Activated naive CD8-positive, alpha-beta T cell treated with anti-CD3 and anti-CD28 coated beads, Interleukin-2, amount 50 U/mL, for 24 hours (primary cell): ENCODE measurements at regions not wholly inside any gene's neighbourhood (a gene's known extent, or its start where the extent isn't known, plus 50 kb on each side); places are given as distances from the start of the nearest gene placed in this dataset.
"Not testable (repeated sequence)": the region's sequence is repeated elsewhere in the genome, so short reads cannot be mapped to it uniquely, and the experiment has no call there.

Experiments used
- ATAC-seq: fragments of 150-1000 bp; cut with Tn5 transposase; one replicate; pipeline ENCODE4 v1.10.0; 2021
- DNase-seq: peaks from one replicate; pipeline ENCODE4 v3.0.0; 2021
- H3K27ac Mint-ChIP-seq: one replicate; pipeline ENCODE4 v1.8.0; 2021; ENCODE audit warnings: mild to moderate bottlenecking, mixed read lengths
- H3K27me3 Mint-ChIP-seq: one replicate; pipeline ENCODE4 v1.8.0; 2021; ENCODE audit warnings: mixed read lengths
- H3K36me3 Mint-ChIP-seq: one replicate; pipeline ENCODE4 v1.8.0; 2021; ENCODE audit warnings: low read depth, mixed read lengths
- H3K4me1 Mint-ChIP-seq: one replicate; pipeline ENCODE4 v1.8.0; 2021; ENCODE audit warnings: mixed read lengths
- H3K4me3 Mint-ChIP-seq: one replicate; pipeline ENCODE4 v1.8.0; 2021; ENCODE audit warnings: mild to moderate bottlenecking, moderate library complexity, mixed read lengths
- H3K9me3 Mint-ChIP-seq: one replicate; pipeline ENCODE4 v1.8.0; 2021; ENCODE audit warnings: mixed read lengths

GRCh38 chr1:219071209-219071608 lies 102.5 kb upstream of the LYPLAL1 start:
- H3K4me1 Mint-ChIP-seq, result peaks cover 14% of the 10 kb centered on the region
- H3K27me3 Mint-ChIP-seq, result no peaks in the 10 kb centered on the region
- no peak overlapping the region for H3K4me3 Mint-ChIP-seq
- H3K27ac Mint-ChIP-seq, result no peak overlapping the region
- no peaks in the 10 kb centered on the region for H3K36me3 Mint-ChIP-seq
- H3K9me3 Mint-ChIP-seq, result peaks cover 15% of the 10 kb centered on the region
- DNase-seq (no peak), ATAC-seq (no peak)

- Mint-ChIP-seq H3K4me3 (no peak overlapping the region), H3K27ac (no peak overlapping the region)
- no peak for ATAC-seq
These were observed 101.3 kb upstream of the LYPLAL1 start for GRCh38 chr1:219072329-219072728.

GRCh38 chr1:219074084-219074728 lies 99.5 kb upstream of the LYPLAL1 start:
- DNase-seq, result no peak
- no peak for ATAC-seq
- H3K27me3 Mint-ChIP-seq, result no peaks in the 10 kb centered on the region
- no peaks in the 10 kb centered on the region for H3K36me3 Mint-ChIP-seq
- H3K9me3 Mint-ChIP-seq, result peaks cover 11% of the 10 kb centered on the region
- no peak overlapping the region for H3K4me3 Mint-ChIP-seq
- no peak overlapping the region for H3K27ac Mint-ChIP-seq
- H3K4me1 Mint-ChIP-seq, result no peaks in the 10 kb centered on the region

More at GRCh38 chr1:219072329-219072728, 101.3 kb upstream of the LYPLAL1 start:
- no peak for DNase-seq
- H3K27me3 Mint-ChIP-seq, result no peaks in the 10 kb centered on the region
- H3K4me1 Mint-ChIP-seq, result peaks cover 2% of the 10 kb centered on the region
- no peaks in the 10 kb centered on the region for H3K36me3 Mint-ChIP-seq
- H3K9me3 Mint-ChIP-seq, result peaks cover 15% of the 10 kb centered on the region

GRCh38 chr1:219075121-219075879 lies 98.4 kb upstream of the LYPLAL1 start:
- Mint-ChIP-seq H3K27ac (no peak overlapping the region), H3K9me3 (peaks cover 11% of the 10 kb centered on the region), H3K36me3 (no peaks in the 10 kb centered on the region), H3K4me3 (no peak overlapping the region), H3K4me1 (no peaks in the 10 kb centered on the region), H3K27me3 (no peaks in the 10 kb centered on the region)
- DNase-seq (no peak), ATAC-seq (no peak)

- H3K4me1 Mint-ChIP-seq, result no peaks in the 10 kb centered on the region
- no peak for DNase-seq
- H3K9me3 Mint-ChIP-seq, result peaks cover 11% of the 10 kb centered on the region
- no peak overlapping the region for H3K4me3 Mint-ChIP-seq
- H3K27me3 Mint-ChIP-seq, result no peaks in the 10 kb centered on the region
- ATAC-seq, result no peak
- H3K27ac Mint-ChIP-seq, result no peak overlapping the region
- no peaks in the 10 kb centered on the region for H3K36me3 Mint-ChIP-seq
These were observed 97.2 kb upstream of the LYPLAL1 start for GRCh38 chr1:219076326-219076937.

- not testable (repeated sequence) for ATAC-seq, H3K27ac Mint-ChIP-seq, H3K27me3 Mint-ChIP-seq, H3K4me3 Mint-ChIP-seq, DNase-seq, H3K4me1 Mint-ChIP-seq, H3K9me3 Mint-ChIP-seq, H3K36me3 Mint-ChIP-seq
These were observed 95.9 kb upstream of the LYPLAL1 start for GRCh38 chr1:219077767-219078166.

- no peak for DNase-seq
- H3K27ac Mint-ChIP-seq, result no peak overlapping the region
- H3K27me3 Mint-ChIP-seq, result no peaks in the 10 kb centered on the region
- no peak for ATAC-seq
- H3K4me1 Mint-ChIP-seq, result no peaks in the 10 kb centered on the region
- no peaks in the 10 kb centered on the region for H3K36me3 Mint-ChIP-seq
- H3K9me3 Mint-ChIP-seq, result no peaks in the 10 kb centered on the region
- no peak overlapping the region for H3K4me3 Mint-ChIP-seq
These were observed 91.4 kb upstream of the LYPLAL1 start for GRCh38 chr1:219081943-219082925.

- ATAC-seq (no peak), DNase-seq (no peak)
- H3K9me3 Mint-ChIP-seq, result no peaks in the 10 kb centered on the region
- peaks cover 4% of the 10 kb centered on the region for H3K4me1 Mint-ChIP-seq
- no peak overlapping the region for H3K4me3 Mint-ChIP-seq
- H3K36me3 Mint-ChIP-seq, result no peaks in the 10 kb centered on the region
- H3K27ac Mint-ChIP-seq, result no peak overlapping the region
- peaks cover 2% of the 10 kb centered on the region for H3K27me3 Mint-ChIP-seq
These were observed 90.0 kb upstream of the LYPLAL1 start for GRCh38 chr1:219083631-219084030.

- no peak overlapping the region for H3K27ac Mint-ChIP-seq
- no peaks in the 10 kb centered on the region for H3K36me3 Mint-ChIP-seq
- no peaks in the 10 kb centered on the region for H3K9me3 Mint-ChIP-seq
- ATAC-seq (no peak), DNase-seq (no peak)
- H3K27me3 Mint-ChIP-seq, result peaks cover 2% of the 10 kb centered on the region
- no peak overlapping the region for H3K4me3 Mint-ChIP-seq
- peaks cover 8% of the 10 kb centered on the region for H3K4me1 Mint-ChIP-seq
These were observed 88.6 kb upstream of the LYPLAL1 start for GRCh38 chr1:219085082-219085481.

GRCh38 chr1:219085988-219086387 lies 87.7 kb upstream of the LYPLAL1 start:
- no peak overlapping the region for H3K27ac Mint-ChIP-seq
- no peaks in the 10 kb centered on the region for H3K9me3 Mint-ChIP-seq
- DNase-seq (no peak), ATAC-seq (no peak)
- H3K4me1 Mint-ChIP-seq, result peaks cover 8% of the 10 kb centered on the region
- peaks cover 2% of the 10 kb centered on the region for H3K27me3 Mint-ChIP-seq
- no peak overlapping the region for H3K4me3 Mint-ChIP-seq
- no peaks in the 10 kb centered on the region for H3K36me3 Mint-ChIP-seq

GRCh38 chr1:219086956-219087469 lies 86.7 kb upstream of the LYPLAL1 start:
- no peak for ATAC-seq
- Mint-ChIP-seq H3K4me3 (no peak overlapping the region), H3K27ac (no peak overlapping the region), H3K36me3 (no peaks in the 10 kb centered on the region), H3K27me3 (peaks cover 2% of the 10 kb centered on the region), H3K9me3 (no peaks in the 10 kb centered on the region), H3K4me1 (peaks cover 8% of the 10 kb centered on the region)
- no peak for DNase-seq

- Mint-ChIP-seq H3K4me3 (no peak overlapping the region), H3K36me3 (no peaks in the 10 kb centered on the region), H3K9me3 (peaks cover 4% of the 10 kb centered on the region), H3K4me1 (peaks cover 8% of the 10 kb centered on the region), H3K27ac (no peak overlapping the region), H3K27me3 (peaks cover 2% of the 10 kb centered on the region)
- ATAC-seq (no peak), DNase-seq (no peak)
These were observed 84.7 kb upstream of the LYPLAL1 start for GRCh38 chr1:219088778-219089557.

GRCh38 chr1:219090607-219091006 lies 83.1 kb upstream of the LYPLAL1 start:
- Mint-ChIP-seq H3K4me3 (no peak overlapping the region), H3K27me3 (peaks cover 2% of the 10 kb centered on the region), H3K27ac (no peak overlapping the region), H3K9me3 (peaks cover 4% of the 10 kb centered on the region), H3K4me1 (peaks cover 8% of the 10 kb centered on the region), H3K36me3 (no peaks in the 10 kb centered on the region)
- ATAC-seq (no peak), DNase-seq (no peak)
